NCI-H1436 (cell line): ENCODE measurements at regions not wholly inside any gene's neighbourhood (a gene's known extent, or its start where the extent isn't known, plus 50 kb on each side); places are given as distances from the start of the nearest gene placed in this dataset.
A peak's percentile ranks its signal among the peaks of the same experiment; 100 is the strongest.
"Not testable (repeated sequence)": the region's sequence is repeated elsewhere in the genome, so short reads cannot be mapped to it uniquely, and the experiment has no call there.

ENCODE experiments used
- DNase-seq: peaks from one replicate; lab custom pipeline; 2025; lab: John Stamatoyannopoulos, UW

- no peak for DNase-seq
Measured at GRCh38 chrX:55326985-55327384, 62.3 kb upstream of the PAGE3 start.

- no peak for DNase-seq
Measured at GRCh38 chrX:55335296-55335695, 70.6 kb upstream of the PAGE3 start.

GRCh38 chrX:55336176-55336575 is 71.5 kb upstream of the PAGE3 start:
- no peak for DNase-seq

GRCh38 chrX:55340896-55341433 is 76.2 kb upstream of the PAGE3 start:
- no peak for DNase-seq

- peak; percentile 0 for DNase-seq
Measured at GRCh38 chrX:55342533-55343501, 78.1 kb upstream of the PAGE3 start.

- no peak for DNase-seq
Measured at GRCh38 chrX:55356609-55357008, 91.9 kb upstream of the PAGE3 start.

- no peak for DNase-seq
Measured at GRCh38 chrX:55357236-55357635, 92.5 kb upstream of the PAGE3 start.

- no peak for DNase-seq
Measured at GRCh38 chrX:55379396-55379795, 72.5 kb upstream of the MAGEH1 start.

- no peak for DNase-seq
Measured at GRCh38 chrX:55389376-55389775, 62.6 kb upstream of the MAGEH1 start.

GRCh38 chrX:55396836-55397235 is 55.1 kb upstream of the MAGEH1 start:
- DNase-seq: not testable (repeated sequence)
